GM12892 (cell line): ENCODE measurements at regions not wholly inside any gene's neighbourhood (a gene's known extent, or its start where the extent isn't known, plus 50 kb on each side); places are given as distances from the start of the nearest gene placed in this dataset.

Experiments used
- POLR2A ChIP-seq: IDR thresholded peaks from 2 replicates; pipeline ENCODE4 v1.6.1; 2011; ENCODE audit warnings: low read depth, low read length, control low read depth
- TAF1 ChIP-seq: IDR thresholded peaks from 2 replicates; pipeline ENCODE4 v1.6.1; 2011; ENCODE audit warnings: low read depth, mild to moderate bottlenecking, control low read depth, low read length, borderline replicate concordance

DNA sequence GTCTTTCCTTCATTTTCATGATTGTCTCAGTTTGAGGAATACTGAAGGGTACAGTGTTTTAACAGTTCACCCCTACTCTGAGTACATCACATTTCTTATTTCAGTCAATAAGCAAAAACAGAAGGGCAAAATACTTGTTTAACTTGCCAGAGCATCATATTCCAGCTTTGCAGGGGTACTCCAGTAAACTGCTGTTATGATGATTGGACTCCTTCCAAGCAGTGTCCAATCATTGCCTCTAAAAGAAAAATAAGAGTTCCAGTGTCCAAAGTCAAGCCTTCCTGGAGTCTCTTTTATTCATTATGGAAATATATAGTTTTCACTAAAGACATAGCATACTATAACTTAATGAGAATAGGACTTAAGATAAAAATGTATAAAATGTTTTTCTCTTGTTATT, 105.1 kb downstream of the FANCF start:
- no peak for TF ChIP-seq TAF1
- no peak for TF ChIP-seq POLR2A
